Islet of Langerhans (tissue), 1 donor: ENCODE measurements at regions not wholly inside any gene's neighbourhood (a gene's known extent, or its start where the extent isn't known, plus 50 kb on each side); places are given as distances from the start of the nearest gene placed in this dataset.
A peak's percentile ranks its signal among the peaks of the same experiment; 100 is the strongest.
"Not testable (repeated sequence)": the region's sequence is repeated elsewhere in the genome, so short reads cannot be mapped to it uniquely, and the experiment has no call there.

ENCODE experiments used
- FAIRE-seq: peaks from one replicate; lab custom pipeline; 2011; peaks lifted over from hg19 to GRCh38; lab: Jason Lieb, UNC

- no peak for FAIRE-seq
Measured at GRCh38 chr1:178572604-178573003, 59.7 kb downstream of the TEX35 start.

- no peak for FAIRE-seq
Measured at GRCh38 chr1:178573330-178573729, 60.4 kb downstream of the TEX35 start.

GRCh38 chr1:178574345-178574744 is 61.4 kb downstream of the TEX35 start:
- no peak for FAIRE-seq

GRCh38 chr1:178575611-178576361 is 62.9 kb downstream of the TEX35 start:
- peak; percentile 61 for FAIRE-seq

GRCh38 chr1:178576841-178577240 is 63.9 kb downstream of the TEX35 start:
- no peak for FAIRE-seq

- FAIRE-seq: no peak
Measured at GRCh38 chr1:178577882-178578281, 65.0 kb downstream of the TEX35 start.

- FAIRE-seq: no peak
Measured at GRCh38 chr1:178578541-178578940, 65.6 kb downstream of the TEX35 start.

GRCh38 chr1:178579095-178579494 is 66.2 kb downstream of the TEX35 start:
- no peak for FAIRE-seq

- no peak for FAIRE-seq
Measured at GRCh38 chr1:178579562-178579961, 66.7 kb downstream of the TEX35 start.

GRCh38 chr1:178580096-178580495 is 67.2 kb downstream of the TEX35 start:
- no peak for FAIRE-seq

GRCh38 chr1:178580876-178581275 is 68.0 kb downstream of the TEX35 start:
- FAIRE-seq: no peak

- no peak for FAIRE-seq
Measured at GRCh38 chr1:178581351-178582303, 68.7 kb downstream of the TEX35 start.

- no peak for FAIRE-seq
Measured at GRCh38 chr1:178587096-178587495, 74.2 kb downstream of the TEX35 start.

GRCh38 chr1:178587975-178588374 is 75.1 kb downstream of the TEX35 start:
- no peak for FAIRE-seq

GRCh38 chr1:178589042-178589441 is 76.1 kb downstream of the TEX35 start:
- not testable (repeated sequence) for FAIRE-seq

- not testable (repeated sequence) for FAIRE-seq
Measured at GRCh38 chr1:178591811-178592210, 78.9 kb downstream of the TEX35 start.

- no peak for FAIRE-seq
Measured at GRCh38 chr1:178593515-178593914, 80.6 kb downstream of the TEX35 start.

- FAIRE-seq: no peak
Measured at GRCh38 chr1:178594133-178594532, 81.2 kb downstream of the TEX35 start.

- no peak for FAIRE-seq
Measured at GRCh38 chr1:178595491-178595890, 82.6 kb downstream of the TEX35 start.

- no peak for FAIRE-seq
Measured at GRCh38 chr1:178599087-178599486, 86.2 kb downstream of the TEX35 start.

GRCh38 chr1:178599745-178600144 is 86.8 kb downstream of the TEX35 start:
- FAIRE-seq: no peak

- FAIRE-seq: no peak
Measured at GRCh38 chr1:178603926-178604325, 91.0 kb downstream of the TEX35 start.

- FAIRE-seq: no peak
Measured at GRCh38 chr1:178606839-178607238, 93.9 kb downstream of the TEX35 start.
